ENCODE measurements at regions not wholly inside any gene's neighbourhood (a gene's known extent, or its start where the extent isn't known, plus 50 kb on each side); places are given as distances from the start of the nearest gene placed in this dataset.

GRCh38 chr10:47231414-47231813, 68.6 kb upstream of the GDF10 start:
- Histone ChIP-seq H3K27me3 (ENCODE audit: insufficient read depth, low read length, poor library complexity, severe bottlenecking) (no peaks in the 10 kb centered on the region), H3F3A (ENCODE audit: low read depth) (no peaks in the 10 kb centered on the region), H3K4me1 (ENCODE audit: insufficient read depth, low read length, poor library complexity, severe bottlenecking) (peaks cover 10% of the 10 kb centered on the region), H4K20me1 (ENCODE audit: insufficient read depth, low read length, poor library complexity, severe bottlenecking) (no peaks in the 10 kb centered on the region), H3K9ac (ENCODE audit: low read depth, low read length, poor library complexity, severe bottlenecking) (no peak overlapping the region), H3K4me3 (ENCODE audit: low read length, poor library complexity, severe bottlenecking) (no peak overlapping the region), H3K9me3 (ENCODE audit: insufficient read depth, low read depth, low read length) (0 out of 2 replicates have a peak, but pooled peaks cover 3% of the 10 kb centered on the region), H3K4me2 (ENCODE audit: low read depth, low read length, poor library complexity, severe bottlenecking) (no peak overlapping the region), H2AFZ (ENCODE audit: low read length) (no peak overlapping the region), H3K9me2 (replicated peaks; ENCODE audit: low read depth, low read length) (no peaks in the 10 kb centered on the region), H3K79me2 (ENCODE audit: insufficient read depth, low read length) (no peaks in the 10 kb centered on the region), H3K36me3 (ENCODE audit: insufficient read depth, low read length) (no peaks in the 10 kb centered on the region)
- TF ChIP-seq CTCF (conservative IDR thresholded peaks at IDR 0.05; ENCODE audit: low read length) (no peak), EZH2phosphoT487 (IDR thresholded peaks at IDR 0.05; ENCODE audit: borderline replicate concordance) (no peak)

GRCh38 chr10:47233631-47234030, 66.4 kb upstream of the GDF10 start:
- H4K20me1 ChIP-seq (ENCODE audit: insufficient read depth, low read length, poor library complexity, severe bottlenecking) = no peaks in the 10 kb centered on the region
- no peaks in the 10 kb centered on the region for H3K79me2 ChIP-seq (ENCODE audit: insufficient read depth, low read length)
- no peak overlapping the region for H3K9ac ChIP-seq (ENCODE audit: low read depth, low read length, poor library complexity, severe bottlenecking)
- H3K27me3 ChIP-seq (ENCODE audit: insufficient read depth, low read length, poor library complexity, severe bottlenecking) = no peaks in the 10 kb centered on the region
- H3K36me3 ChIP-seq (ENCODE audit: insufficient read depth, low read length) = no peaks in the 10 kb centered on the region
- no peaks in the 10 kb centered on the region for H3F3A ChIP-seq (ENCODE audit: low read depth)
- TF ChIP-seq CTCF (conservative IDR thresholded peaks at IDR 0.05; ENCODE audit: low read length) = no peak
- TF ChIP-seq EZH2phosphoT487 (IDR thresholded peaks at IDR 0.05; ENCODE audit: borderline replicate concordance) = no peak
- H2AFZ ChIP-seq (ENCODE audit: low read length) = no peak overlapping the region
- peaks cover 23% of the 10 kb centered on the region for H3K4me1 ChIP-seq (ENCODE audit: insufficient read depth, low read length, poor library complexity, severe bottlenecking)
- H3K4me2 ChIP-seq (ENCODE audit: low read depth, low read length, poor library complexity, severe bottlenecking) = no peak overlapping the region
- H3K4me3 ChIP-seq (ENCODE audit: low read length, poor library complexity, severe bottlenecking) = no peak overlapping the region
- H3K9me3 ChIP-seq (ENCODE audit: insufficient read depth, low read depth, low read length) = 0 out of 2 replicates have a peak, but pooled peaks cover 3% of the 10 kb centered on the region
- no peaks in the 10 kb centered on the region for H3K9me2 ChIP-seq (replicated peaks; ENCODE audit: low read depth, low read length)

GRCh38 chr10:47235484-47235883, 64.5 kb upstream of the GDF10 start:
- no peaks in the 10 kb centered on the region for H3K27me3 ChIP-seq (ENCODE audit: insufficient read depth, low read length, poor library complexity, severe bottlenecking)
- no peak overlapping the region for H3K9ac ChIP-seq (ENCODE audit: low read depth, low read length, poor library complexity, severe bottlenecking)
- no peaks in the 10 kb centered on the region for H3K36me3 ChIP-seq (ENCODE audit: insufficient read depth, low read length)
- H3K79me2 ChIP-seq (ENCODE audit: insufficient read depth, low read length) = no peaks in the 10 kb centered on the region
- no peak for TF ChIP-seq EZH2phosphoT487 (IDR thresholded peaks at IDR 0.05; ENCODE audit: borderline replicate concordance)
- TF ChIP-seq CTCF (conservative IDR thresholded peaks at IDR 0.05; ENCODE audit: low read length) = no peak
- no peak overlapping the region for H3K4me2 ChIP-seq (ENCODE audit: low read depth, low read length, poor library complexity, severe bottlenecking)
- H3K4me1 ChIP-seq (ENCODE audit: insufficient read depth, low read length, poor library complexity, severe bottlenecking) = peaks cover 31% of the 10 kb centered on the region
- no peak overlapping the region for H2AFZ ChIP-seq (ENCODE audit: low read length)
- H3K4me3 ChIP-seq (ENCODE audit: low read length, poor library complexity, severe bottlenecking) = no peak overlapping the region
- H3F3A ChIP-seq (ENCODE audit: low read depth) = no peaks in the 10 kb centered on the region
- H3K9me3 ChIP-seq (ENCODE audit: insufficient read depth, low read depth, low read length) = no peaks in the 10 kb centered on the region
- no peaks in the 10 kb centered on the region for H3K9me2 ChIP-seq (replicated peaks; ENCODE audit: low read depth, low read length)
- H4K20me1 ChIP-seq (ENCODE audit: insufficient read depth, low read length, poor library complexity, severe bottlenecking) = no peaks in the 10 kb centered on the region

Data from Loucy (cell line).